Thyroid gland (tissue), 4 donors: ENCODE measurements at regions not wholly inside any gene's neighbourhood (a gene's known extent, or its start where the extent isn't known, plus 50 kb on each side); places are given as distances from the start of the nearest gene placed in this dataset.

Experiments
- CTCF ChIP-seq, 6 experiments: fragments of 200-600 bp in 3 of 6; fragments of 450-650 bp in 3 of 6; sonication (generic) in 3 of 6; IDR thresholded peaks; one replicate each; pipeline ENCODE4 v1.5.1; 2016 to 2019; ENCODE audit warnings: antibody characterized with exemption in 6 of 6, mild to moderate bottlenecking in 2 of 6, inconsistent platforms in 1 of 6, moderate library complexity in 1 of 6
- POLR2A ChIP-seq, 2 donors: fragments of 450-650 bp; IDR thresholded peaks; one replicate each; pipeline ENCODE4 v1.6.1; 2017; ENCODE audit warnings: antibody characterized with exemption in 2 of 2, mild to moderate bottlenecking in 2 of 2, moderate library complexity in 1 of 2

DNA sequence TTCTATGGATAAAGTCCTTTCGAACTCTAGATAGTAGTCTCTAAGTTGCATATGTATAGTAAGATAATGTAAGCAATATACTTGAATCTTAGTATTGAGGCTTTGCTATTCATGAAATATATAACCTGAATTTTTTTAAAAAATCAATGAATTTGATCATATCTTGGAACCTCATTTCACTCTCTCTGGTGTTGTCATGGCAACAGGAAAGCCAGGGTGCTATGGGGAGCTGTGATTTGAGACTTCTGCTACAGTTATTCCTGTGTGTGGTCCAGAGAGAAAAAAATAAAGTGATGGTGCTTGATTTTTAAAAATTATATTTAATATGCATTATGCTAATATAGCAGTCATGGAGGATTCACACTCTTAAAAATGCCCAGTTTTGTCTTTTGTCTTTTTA is 508.0 kb downstream of the SNAPC1 start:
- TF ChIP-seq CTCF (IDR thresholded peaks at IDR 0.05), result no peak
- TF ChIP-seq POLR2A (IDR thresholded peaks at IDR 0.05), result no peak
